GM19438 (cell line): ENCODE measurements at regions not wholly inside any gene's neighbourhood (a gene's known extent, or its start where the extent isn't known, plus 50 kb on each side); places are given as distances from the start of the nearest gene placed in this dataset.

Experiments used
- ATAC-seq: cut with Tn5 transposase; IDR thresholded peaks from one replicate; pipeline ENCODE4 v1.9.1; 2021; ENCODE audit warnings: low read depth; ENCODE audit not compliant: unreplicated experiment

GRCh38 chr10:128747582-128748346 lies 621.5 kb upstream of the MKI67 start:
- ATAC-seq = no peak

DNA sequence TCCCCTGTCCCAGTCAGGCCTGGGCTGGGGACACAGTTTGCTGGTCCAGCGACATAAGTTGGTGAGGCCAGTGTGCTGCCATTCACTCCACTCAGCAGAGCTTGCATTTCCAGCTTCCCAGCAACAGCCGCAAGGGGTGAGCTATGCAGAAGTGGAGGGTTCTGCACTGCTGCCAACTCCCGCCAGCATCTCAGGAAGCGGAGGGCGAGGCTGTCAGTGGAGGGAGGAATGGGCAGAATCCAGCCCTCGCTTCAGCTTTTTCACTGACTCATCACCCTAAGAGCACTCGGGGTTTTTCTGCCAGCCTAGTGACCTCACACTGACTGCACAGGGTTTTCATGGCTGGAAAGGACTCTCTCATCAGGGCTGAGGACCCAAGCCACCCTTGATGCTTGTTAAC lies 625.1 kb upstream of the MKI67 start:
- no peak for ATAC-seq

DNA sequence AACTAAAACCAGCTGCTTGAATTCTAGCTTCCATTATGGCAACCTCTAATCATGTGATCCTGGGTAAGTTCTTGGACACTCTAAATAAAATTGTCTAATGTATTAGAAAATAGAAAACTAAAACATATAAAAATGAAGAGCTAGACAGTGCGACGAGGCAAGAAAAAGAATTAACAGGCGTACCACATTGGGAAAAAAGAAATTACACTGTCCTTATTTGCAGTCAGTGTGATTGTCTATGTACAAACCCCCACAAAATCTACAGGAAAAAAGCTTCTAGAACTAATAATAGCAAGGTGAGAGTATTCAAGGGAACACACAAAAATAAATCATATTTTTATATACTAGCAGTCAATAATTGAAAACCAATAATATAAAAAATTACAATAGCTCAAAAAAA lies 625.6 kb upstream of the MKI67 start:
- ATAC-seq = no peak

- ATAC-seq = no peak
Observed at GRCh38 chr10:128759174-128759573, 633.0 kb upstream of the MKI67 start.

- ATAC-seq = no peak
Observed at GRCh38 chr10:128763588-128763987, 637.4 kb upstream of the MKI67 start.

DNA sequence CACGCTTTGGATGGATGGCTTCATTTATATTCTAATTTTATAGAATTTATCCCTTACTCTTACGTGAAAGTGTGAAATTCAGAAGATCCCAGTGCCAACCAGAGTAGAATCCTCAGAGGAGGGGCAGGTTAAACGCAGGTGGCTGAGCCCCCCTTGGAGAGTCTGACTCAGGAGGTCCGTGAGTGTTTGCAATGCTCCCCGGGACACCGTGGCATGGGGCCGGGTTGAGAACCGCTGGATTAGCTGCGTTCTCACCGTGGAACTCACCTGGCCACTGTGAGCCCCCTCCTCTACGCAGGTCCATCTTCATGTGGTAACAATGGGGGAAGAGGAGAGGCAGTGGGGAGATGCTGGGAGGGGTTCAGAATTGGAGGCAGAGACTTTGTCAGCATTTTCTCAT lies 638.0 kb upstream of the MKI67 start:
- ATAC-seq = no peak

DNA sequence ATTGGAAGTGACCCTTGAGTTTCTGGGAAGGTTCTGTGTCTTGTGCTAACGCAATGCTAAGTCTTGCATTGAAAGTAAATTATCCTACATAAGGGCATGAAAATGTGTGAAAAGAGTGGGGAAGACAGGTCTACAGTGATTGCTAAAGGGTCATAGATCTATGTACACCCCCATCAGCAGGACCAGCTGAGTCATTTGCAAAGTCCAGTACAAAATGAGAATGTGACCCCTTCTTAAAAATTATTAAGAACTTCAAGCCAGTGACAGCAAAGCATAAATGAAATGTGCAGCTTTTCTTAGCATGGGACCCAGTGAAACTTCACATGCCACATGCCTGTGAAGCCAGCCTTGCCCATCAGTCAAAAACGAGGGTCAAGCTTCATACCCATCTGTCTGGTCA lies 640.7 kb upstream of the MKI67 start:
- ATAC-seq = no peak

DNA sequence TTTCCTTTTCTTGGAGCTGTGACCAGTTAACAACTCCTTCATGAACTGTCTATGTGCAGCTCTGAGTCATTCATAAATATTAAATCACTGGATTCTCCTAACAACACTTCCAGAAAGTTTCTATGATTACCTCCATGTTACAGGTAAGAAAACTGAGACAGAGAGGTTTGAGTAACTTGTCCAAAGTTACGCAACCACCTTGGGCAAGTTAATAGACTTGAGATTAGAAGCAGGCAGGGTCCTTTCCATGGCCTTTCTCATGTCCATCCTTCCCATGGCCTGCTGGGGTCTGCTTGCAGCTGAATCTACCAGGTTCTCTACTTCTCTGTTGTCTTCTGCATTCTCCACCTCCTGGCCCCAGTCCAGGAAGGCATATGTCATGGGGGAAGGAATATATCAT lies 648.8 kb upstream of the MKI67 start:
- ATAC-seq = no peak

GRCh38 chr10:128775743-128776142 lies 649.5 kb upstream of the MKI67 start:
- no peak for ATAC-seq

- no peak for ATAC-seq
Observed at GRCh38 chr10:128776673-128777252, 650.5 kb upstream of the MKI67 start.

GRCh38 chr10:128777342-128777741 lies 651.1 kb upstream of the MKI67 start:
- ATAC-seq = no peak

DNA sequence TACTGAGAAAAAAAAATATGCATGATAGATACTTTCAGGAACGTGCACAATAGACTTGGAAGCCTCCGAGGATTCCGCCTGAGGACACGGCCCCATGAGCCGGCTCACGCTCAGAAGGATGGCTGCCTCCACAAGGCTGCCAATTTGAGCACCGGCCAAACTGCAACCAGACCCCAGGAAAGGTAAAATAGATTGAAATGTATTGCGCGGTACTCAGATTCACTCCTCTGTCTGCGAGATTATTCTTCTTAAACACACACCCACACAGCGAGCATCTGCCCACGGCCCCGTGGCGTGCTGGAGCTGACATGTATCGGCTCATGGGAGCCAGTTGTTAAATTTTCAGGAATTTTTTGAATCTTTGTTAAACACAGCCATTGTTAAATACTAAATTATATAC lies 653.2 kb upstream of the MKI67 start:
- ATAC-seq = no peak

DNA sequence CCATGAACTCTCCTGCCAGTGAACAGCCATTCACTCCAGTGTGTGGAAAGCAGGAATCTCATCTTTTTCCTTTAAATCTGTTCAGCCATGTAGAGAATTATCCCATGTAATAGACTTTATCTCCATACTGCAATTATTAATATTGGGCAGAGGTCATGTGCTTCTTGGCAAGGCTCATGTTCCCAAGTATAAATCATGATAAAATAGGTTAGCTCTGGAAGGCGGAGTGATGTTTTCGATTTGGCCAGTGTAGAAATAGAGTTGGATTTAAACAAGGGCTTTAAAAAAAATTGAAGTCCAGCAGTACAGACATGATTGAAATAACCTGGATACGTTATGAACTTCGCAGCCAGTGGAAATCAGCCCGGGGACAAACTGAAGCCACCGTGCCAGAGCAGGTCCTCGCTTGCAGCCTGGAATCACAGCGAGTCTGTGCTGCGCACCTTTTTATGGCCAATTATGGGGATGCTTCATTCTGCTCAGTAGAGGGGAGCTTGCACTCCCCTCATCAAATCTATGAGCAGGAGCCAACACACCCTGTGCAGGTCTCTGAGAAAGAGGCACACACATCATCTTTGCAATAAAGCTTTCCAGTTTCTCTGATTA lies 654.0 kb upstream of the MKI67 start:
- ATAC-seq = no peak

DNA sequence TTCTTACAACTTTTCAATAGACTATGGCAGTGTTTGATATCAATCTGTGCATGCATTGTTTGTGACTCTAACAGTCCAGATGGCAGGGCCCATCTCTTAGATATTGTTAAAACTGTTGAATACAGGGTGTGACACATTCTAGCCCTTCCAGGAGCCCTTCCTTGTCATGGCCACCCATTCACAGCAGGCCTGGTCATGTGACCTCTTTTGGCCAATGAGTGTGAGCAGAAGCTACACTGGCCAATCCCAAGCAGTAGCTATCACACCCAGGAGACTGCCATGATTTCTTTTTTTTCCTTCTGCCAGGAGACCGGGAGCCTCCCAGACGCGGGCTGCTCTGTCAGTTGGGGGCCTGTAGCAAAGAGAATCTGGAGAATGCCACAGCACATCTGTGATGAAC lies 655.4 kb upstream of the MKI67 start:
- no peak for ATAC-seq

GRCh38 chr10:128784444-128784843 lies 658.2 kb upstream of the MKI67 start:
- ATAC-seq = no peak

DNA sequence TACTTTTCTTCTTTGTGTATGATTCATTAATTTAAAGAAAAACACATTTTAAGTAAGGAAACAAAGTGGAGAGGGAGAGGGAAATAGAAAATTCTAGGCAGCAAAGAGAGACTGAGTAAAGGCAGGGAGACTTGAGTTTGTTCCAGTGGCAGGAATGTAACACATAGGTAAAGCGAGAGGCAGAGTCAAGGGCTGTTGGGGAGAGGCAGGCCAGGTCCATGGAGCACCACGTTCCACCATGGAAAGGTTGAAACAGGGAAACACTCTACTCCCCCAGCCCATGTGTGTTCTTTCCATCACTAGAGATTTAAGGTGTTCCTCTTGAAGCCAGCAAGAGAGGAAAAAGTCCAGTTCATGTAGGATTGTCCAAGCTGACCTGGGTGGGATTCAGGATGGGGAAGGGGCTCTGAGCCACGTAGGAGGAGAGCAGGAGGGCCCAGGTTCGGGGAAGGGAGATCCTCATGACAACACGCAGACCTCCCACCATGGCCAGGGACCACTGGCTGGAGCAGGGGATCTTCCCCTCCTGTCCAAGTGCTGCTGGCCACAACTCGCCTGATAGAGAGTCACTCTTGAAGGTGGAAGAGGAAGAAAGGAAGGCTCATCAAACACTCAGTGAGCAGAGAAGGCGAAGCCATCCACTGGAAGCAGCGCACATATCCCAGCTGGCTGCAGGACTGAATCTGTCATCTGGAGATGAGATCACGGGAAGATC lies 666.4 kb upstream of the MKI67 start:
- ATAC-seq = no peak

DNA sequence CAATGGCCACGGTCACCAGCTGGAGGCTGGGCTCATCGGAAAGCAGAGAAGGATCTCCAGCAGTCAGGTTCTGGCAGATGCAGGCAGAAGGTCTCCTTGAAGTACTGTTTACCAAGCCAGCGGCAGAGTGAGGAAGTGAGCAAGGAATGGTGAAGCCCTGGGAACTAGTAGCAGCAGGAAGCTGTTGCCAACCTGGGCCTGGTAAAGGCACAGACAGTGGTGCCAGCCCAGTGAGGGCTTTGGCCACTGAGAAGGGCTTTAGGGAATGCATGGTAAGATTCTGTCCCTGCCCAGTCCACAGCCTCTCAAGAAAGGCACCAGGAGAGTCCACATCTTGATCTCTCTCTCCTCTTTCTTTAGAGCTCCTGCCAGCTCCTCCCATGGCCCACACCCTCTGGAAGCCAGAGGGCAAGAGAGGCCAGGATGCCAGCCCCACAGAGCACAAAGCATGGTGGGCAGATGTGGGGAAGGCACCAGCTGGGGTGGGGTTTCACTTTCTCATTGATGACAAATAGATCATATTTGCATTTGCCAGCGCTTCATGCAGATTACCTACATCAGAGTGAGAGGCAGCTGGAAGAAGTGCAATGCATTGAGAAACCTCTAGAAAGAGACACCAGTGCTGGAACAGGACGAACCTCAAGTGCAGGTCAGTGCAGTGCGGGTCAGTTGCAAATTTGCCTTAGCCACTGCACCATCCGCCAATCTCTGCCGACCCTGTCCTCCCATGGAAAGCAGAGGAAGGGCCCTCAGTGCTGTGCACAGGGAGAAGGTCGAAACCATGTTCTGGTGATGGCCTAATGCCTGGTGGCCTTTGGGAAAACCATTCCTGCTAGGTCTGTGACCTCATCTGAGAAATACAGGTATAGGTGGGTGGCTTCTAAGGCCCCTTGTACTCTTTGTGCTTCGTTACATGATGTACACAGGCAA lies 667.8 kb upstream of the MKI67 start:
- no peak for ATAC-seq

- ATAC-seq = no peak
Observed at GRCh38 chr10:128796396-128796912, 670.2 kb upstream of the MKI67 start.

- no peak for ATAC-seq
Observed at GRCh38 chr10:128802062-128802461, 665.0 kb upstream of the MGMT start.

- ATAC-seq = no peak
Observed at GRCh38 chr10:128803790-128804189, 663.3 kb upstream of the MGMT start.
